Inflammatory macrophage (primary cell): ENCODE measurements at regions not wholly inside any gene's neighbourhood (a gene's known extent, or its start where the extent isn't known, plus 50 kb on each side); places are given as distances from the start of the nearest gene placed in this dataset.
A peak's percentile ranks its signal among the peaks of the same experiment; 100 is the strongest.

ENCODE experiments used
- DNase-seq, 2 donors: peaks; one replicate each; pipeline ENCODE4 v3.0.0-alpha.2; 2020 to 2022

DNA sequence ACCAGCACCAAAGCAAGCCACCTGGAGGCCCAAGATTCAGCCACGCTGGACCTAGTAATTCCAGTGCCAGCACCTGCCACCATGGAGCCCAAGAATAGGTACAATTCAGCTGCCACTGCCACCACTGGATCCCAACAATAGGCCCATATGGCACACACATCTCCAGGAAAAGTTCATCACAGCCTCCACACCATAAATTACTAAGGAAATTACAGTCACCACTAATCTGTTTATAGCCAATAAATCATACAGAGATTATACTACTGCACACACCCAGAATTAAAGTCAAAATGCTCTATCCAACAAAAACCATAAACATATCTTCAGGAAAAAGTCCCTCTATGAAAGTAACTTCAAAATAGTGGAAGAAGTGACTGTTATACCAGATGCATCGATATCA is 242.8 kb downstream of the SPATA31D1 start:
- DNase-seq, result no peak

GRCh38 chr9:82234160-82234943 is 245.8 kb downstream of the SPATA31D1 start:
- peak in 1 of 2 donors; percentile 48 for DNase-seq

DNA sequence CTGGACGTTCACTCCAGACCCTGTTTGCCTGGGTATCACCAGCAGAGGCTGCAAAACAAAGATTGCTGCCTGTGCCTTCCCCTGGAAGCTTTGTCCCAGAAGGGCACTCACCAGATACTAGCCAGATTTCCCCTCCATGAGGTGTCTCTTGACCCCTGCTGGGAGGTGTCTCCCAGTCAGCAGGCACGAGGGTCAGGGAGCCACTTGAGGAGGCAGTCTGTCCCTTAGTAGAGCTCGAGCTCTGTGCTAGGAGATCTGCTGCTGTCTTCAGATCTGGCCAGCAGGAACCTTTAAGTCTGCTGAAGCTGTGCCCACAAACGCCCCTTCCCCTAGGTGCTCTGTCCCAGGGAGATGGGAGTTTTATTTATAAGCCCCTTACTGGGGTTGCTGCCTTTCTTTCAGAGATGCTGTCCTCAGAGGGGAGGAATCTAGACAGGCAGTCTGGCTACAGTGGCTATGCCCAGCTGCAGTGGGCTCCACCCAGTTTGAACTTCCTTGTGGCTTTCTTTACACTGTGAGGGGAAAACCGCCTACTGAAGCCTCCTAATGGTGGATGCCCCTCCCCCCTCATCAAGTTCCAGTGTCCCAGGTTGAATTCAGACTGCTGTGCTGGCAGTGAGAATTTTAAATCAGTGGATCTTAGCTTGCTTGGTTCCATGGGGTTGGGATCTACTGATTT is 253.9 kb downstream of the SPATA31D1 start:
- DNase-seq, result peak in 1 of 2 donors; percentile 7

GRCh38 chr9:82247318-82247717 is 258.7 kb downstream of the SPATA31D1 start:
- DNase-seq, result peak; percentile 88 to 92

DNA sequence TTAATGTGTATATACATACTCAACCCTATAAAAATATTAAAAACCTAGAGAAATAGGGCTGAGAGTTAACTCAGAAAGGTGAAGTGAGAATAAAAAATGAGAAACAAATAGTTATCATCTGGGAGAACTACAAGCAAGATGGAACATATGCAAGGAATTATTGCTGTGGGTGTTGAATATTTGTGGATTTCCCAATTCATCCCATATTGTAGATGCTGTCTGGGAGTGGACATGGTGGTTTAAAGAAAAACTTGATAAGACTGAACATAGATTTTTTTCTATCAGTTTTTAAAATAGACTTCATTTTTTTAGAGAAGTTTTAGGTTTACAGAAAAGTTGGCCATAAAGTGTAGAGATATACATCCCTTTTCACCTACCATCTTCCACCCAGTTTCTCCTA is 263.5 kb downstream of the SPATA31D1 start:
- DNase-seq, result no peak

GRCh38 chr9:82254646-82255367 is 266.2 kb downstream of the SPATA31D1 start:
- DNase-seq, result peak in 1 of 2 donors; percentile 8

GRCh38 chr9:82255481-82256176 is 267.1 kb downstream of the SPATA31D1 start:
- no peak for DNase-seq

- no peak for DNase-seq
Measured at GRCh38 chr9:82260691-82261090, 272.1 kb downstream of the SPATA31D1 start.

DNA sequence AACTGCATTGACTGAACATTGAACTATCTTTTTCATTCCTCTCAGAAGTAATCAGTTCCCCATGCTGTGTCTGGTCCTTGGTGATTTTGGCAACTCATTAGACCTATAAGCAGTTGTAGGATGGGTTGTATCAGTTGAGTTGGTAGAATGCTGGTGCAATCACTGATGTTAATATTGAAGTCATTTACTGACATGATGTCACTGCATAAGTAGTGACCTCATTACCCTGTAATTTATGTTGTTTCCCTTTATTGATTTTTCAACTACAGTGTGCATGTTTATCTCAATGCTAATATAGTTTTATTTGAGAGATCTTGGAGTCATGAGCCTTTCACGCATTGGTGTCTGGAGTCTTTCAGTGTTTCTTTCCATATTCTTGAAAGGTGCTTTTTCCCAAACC is 275.0 kb downstream of the SPATA31D1 start:
- DNase-seq, result no peak

- DNase-seq, result no peak
Measured at GRCh38 chr9:82271106-82271561, 282.6 kb downstream of the SPATA31D1 start.

DNA sequence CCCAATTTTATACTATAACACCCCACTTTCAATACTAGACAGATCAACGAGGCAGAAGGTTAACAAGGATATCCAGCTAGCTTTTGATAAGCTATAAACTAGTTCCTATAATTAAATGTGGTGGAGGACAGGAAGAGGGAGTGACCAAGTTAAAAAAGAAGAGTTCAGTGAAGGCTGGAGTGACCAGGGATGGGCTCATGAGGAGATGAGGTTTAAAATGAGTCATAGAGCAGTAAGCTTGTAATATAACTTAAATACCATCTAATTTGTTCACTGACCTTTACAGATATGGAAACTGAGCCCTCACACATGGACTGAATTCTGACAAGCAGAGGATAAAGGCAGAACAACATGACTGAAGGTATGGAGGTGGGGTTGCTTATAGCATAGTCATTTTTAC is 284.5 kb downstream of the SPATA31D1 start:
- no peak for DNase-seq

- DNase-seq, result no peak
Measured at GRCh38 chr9:82275258-82275927, 286.8 kb downstream of the SPATA31D1 start.

DNA sequence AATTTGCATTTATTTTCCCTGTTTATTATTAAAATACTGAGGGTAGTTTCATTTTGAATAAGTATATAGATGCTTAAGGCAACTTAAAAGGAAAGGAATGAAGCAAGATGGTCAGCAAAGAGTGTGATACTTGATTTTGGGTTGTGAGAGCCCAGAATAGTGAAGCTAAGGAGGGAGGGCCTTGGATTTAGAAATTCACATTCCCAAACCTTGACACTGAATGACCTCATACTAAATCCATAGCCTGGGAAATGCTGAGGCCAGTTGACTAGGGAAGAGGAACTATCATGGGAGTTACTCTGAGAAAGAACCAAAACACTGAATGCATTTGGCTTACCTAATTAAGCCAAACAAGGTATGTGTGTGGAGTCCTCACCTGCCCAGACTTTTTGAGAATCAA is 292.5 kb downstream of the SPATA31D1 start:
- no peak for DNase-seq

DNA sequence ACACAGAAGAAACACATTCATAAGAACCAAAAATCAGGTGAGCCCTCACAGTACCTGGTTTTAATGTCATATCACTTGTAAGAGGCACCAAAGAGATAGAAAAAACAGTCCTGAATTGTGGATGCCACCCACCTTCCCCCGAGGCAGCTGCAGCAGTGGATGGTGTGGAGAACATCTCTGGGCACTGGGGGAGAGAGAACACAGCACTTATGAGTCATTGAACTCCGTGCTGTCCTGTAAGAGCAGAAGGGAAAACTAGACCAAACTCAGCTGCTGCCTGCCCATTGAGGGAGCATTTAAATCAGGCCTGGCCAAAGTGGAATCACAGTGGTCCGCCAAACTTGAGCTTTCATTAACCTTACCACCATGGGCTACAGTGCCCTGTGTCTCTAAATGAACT is 296.2 kb downstream of the SPATA31D1 start:
- DNase-seq, result no peak

DNA sequence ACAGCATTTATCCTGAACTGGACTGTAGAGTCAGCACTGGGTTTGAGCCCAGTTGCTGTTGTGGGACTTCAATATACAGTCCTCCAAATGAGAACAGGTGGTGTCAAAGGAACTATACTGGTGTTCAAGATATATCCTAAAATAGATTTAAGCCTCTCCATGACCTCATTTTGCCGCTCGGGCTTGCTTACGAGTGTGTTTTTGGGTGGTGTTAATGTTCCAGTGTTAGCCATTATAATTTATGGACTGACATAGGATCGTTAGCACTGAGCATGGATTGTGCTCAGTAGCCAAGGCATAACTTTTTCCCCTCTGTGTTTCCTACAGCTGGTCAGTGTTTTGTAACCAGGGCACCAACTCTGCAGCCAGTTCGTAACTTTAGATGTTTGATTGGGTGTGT is 306.6 kb downstream of the SPATA31D1 start:
- DNase-seq, result no peak

GRCh38 chr9:82299870-82300269 is 311.3 kb downstream of the SPATA31D1 start:
- DNase-seq, result no peak

DNA sequence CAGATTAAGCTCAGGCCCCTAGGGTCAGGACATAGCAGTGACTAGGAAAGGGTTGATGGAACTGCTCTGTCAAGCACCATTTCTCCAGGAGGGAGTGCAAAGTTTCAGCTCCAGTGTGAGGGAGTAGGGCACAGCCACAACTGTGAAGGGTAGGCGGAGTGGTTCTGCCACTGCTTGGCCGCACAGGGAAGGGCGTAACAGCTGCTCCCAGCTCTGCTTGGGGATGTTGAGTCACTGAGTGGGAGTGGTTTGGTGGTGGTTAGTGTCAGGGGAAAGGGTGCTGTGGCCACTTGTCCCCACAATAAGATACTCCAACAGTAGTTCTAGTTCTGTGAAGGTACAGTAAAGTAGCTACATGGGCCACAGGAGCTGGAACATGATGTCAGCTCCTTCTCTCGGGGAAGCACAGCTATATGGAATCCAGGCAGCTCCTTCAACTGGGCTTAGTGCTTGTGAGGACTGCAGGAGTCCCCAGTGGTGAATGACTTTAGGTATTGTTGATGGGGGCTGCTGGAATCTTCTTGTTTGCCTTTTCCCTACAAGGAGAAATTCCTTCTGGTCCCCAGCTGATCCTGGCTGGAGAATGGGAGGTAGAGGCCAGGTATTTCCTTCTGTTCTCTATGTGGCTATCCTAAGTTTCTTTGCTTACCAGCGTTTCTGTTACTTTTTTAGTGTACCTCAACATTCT is 314.5 kb downstream of the SPATA31D1 start:
- DNase-seq, result no peak

GRCh38 chr9:82308836-82309235 is 320.3 kb downstream of the SPATA31D1 start:
- DNase-seq, result no peak

DNA sequence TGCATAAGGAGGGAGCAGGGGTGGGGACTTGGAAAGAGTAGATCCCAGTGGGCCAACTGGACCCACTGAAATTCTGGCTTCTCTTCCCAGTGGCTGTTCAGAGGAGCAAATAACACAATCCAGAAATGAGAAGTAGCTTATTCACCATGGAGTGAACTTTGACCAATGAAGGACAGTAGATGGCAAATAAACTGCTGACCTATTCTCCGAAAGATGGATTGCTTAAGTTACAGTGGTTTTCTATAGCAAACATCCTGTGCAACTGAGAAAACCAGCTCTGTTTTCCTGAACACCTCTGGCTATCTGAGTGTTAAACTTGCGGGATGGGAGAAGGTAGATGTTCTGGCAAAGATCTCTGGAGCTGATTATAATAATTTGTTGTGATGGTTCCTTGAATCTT is 325.1 kb downstream of the SPATA31D1 start:
- no peak for DNase-seq

DNA sequence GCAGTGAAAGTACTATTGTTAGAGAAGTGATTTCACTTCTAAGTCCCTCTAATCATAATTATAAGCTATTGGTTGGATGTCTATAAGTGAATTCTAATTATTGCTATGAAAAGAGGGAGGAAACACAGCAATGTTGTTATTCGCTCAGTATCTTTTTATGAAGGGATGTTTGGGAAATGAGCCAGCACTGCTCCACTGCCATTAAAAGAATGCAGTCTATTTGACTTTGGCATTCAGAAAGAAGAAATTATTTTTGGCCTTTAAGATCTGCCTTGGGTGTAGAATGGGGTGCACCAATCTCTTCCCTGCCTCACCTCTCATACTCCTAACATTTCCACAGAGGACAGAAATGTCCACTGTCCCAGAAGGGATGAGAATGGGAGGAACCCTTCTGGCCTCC is 332.0 kb downstream of the SPATA31D1 start:
- DNase-seq, result no peak

- DNase-seq, result no peak
Measured at GRCh38 chr9:82325907-82326306, 337.3 kb downstream of the SPATA31D1 start.

DNA sequence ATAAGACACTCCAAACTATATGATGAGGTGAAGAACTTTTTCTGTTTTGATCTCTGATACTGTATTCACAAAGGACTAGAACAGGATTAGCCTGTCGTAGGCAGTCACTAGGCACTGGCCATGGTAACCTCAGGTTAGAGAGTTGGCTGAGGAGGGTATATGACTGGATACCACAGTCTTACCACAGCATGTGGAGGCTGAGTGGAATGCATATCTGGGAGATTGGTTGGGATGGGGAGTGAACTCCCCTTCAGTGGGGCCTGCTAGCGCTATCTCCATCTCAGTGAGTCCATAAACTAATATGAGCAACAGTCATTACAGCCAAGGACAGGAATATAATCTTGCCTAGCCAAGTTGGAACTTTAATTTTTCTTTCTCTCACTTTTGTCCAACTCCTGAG is 339.1 kb downstream of the SPATA31D1 start:
- DNase-seq, result no peak
